ENCODE measurements at regions not wholly inside any gene's neighbourhood (a gene's known extent, or its start where the extent isn't known, plus 50 kb on each side); places are given as distances from the start of the nearest gene placed in this dataset.

DNA sequence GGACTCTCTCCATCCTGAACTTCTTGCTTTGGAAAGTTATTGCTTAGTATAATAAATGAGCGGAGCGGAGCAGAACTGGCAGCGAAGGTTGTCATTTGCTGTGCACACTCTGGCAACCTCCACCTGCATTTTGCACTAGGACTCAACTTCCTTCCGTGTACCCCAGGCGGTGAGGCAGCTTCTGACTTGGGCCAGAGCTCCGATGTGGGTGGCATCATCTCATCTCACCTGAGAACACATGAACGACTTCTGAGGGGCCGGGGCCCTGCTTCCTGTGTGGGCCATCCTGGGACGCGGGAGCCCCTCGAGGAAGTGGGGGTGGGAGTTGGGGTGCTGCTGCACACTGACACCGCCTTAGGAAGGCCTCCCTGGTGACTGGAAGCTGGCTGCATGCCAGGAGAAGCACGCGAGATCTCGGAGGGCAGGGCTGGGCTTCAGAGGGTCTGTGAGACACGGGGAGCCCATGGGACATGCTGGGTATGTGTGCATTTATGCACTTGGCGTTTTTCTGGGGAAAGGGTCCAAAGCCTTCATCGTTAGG, 56.5 kb upstream of the COL5A1 start:
- Histone ChIP-seq H3K27me3 (ENCODE audit: insufficient read depth, low read depth, low read length) (no peaks in the 10 kb centered on the region), H3K9me3 (ENCODE audit: low read length) (no peaks in the 10 kb centered on the region), H3K9ac (ENCODE audit: low read length) (no peak overlapping the region), H3K36me3 (ENCODE audit: insufficient read depth, low read length) (no peaks in the 10 kb centered on the region), H3K79me2 (replicated peaks; ENCODE audit: insufficient read depth, low read length) (no peaks in the 10 kb centered on the region), H3K27ac (ENCODE audit: low read length) (no peak overlapping the region), H2AFZ (ENCODE audit: low read depth, low read length) (no peak overlapping the region), H3K4me2 (ENCODE audit: low read length) (no peak overlapping the region), H3K4me3 (ENCODE audit: low read length) (no peak overlapping the region), H3K9me2 (ENCODE audit: insufficient read depth, low read length) (no peaks in the 10 kb centered on the region), H4K20me1 (ENCODE audit: insufficient read depth) (no peaks in the 10 kb centered on the region), H3F3A (ENCODE audit: insufficient read depth, low read length, poor library complexity, severe bottlenecking) (no peaks in the 10 kb centered on the region)
- TF ChIP-seq EZH2 (IDR thresholded peaks at IDR 0.05; ENCODE audit: borderline replicate concordance, insufficient read depth, low read length, poor library complexity, severe bottlenecking) (no peak), EP300 (conservative IDR thresholded peaks at IDR 0.05; ENCODE audit: poor library complexity, severe bottlenecking) (no peak), SMC3 (conservative IDR thresholded peaks at IDR 0.05; ENCODE audit: poor library complexity) (no peak), TAF1 (IDR thresholded peaks at IDR 0.05; ENCODE audit: low read depth) (no peak), RAD21 (conservative IDR thresholded peaks at IDR 0.05) (no peak), MXI1 (conservative IDR thresholded peaks at IDR 0.05; ENCODE audit: poor library complexity, severe bottlenecking) (no peak), POLR2AphosphoS5 (IDR thresholded peaks at IDR 0.05) (no peak)
- TF ChIP-seq, protein P1, sequence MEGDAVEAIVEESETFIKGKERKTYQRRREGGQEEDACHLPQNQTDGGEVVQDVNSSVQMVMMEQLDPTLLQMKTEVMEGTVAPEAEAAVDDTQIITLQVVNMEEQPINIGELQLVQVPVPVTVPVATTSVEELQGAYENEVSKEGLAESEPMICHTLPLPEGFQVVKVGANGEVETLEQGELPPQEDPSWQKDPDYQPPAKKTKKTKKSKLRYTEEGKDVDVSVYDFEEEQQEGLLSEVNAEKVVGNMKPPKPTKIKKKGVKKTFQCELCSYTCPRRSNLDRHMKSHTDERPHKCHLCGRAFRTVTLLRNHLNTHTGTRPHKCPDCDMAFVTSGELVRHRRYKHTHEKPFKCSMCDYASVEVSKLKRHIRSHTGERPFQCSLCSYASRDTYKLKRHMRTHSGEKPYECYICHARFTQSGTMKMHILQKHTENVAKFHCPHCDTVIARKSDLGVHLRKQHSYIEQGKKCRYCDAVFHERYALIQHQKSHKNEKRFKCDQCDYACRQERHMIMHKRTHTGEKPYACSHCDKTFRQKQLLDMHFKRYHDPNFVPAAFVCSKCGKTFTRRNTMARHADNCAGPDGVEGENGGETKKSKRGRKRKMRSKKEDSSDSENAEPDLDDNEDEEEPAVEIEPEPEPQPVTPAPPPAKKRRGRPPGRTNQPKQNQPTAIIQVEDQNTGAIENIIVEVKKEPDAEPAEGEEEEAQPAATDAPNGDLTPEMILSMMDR (IDR thresholded peaks at IDR 0.05; ENCODE audit: poor library complexity, severe bottlenecking), result no peak
- TF ChIP-seq, protein P2, sequence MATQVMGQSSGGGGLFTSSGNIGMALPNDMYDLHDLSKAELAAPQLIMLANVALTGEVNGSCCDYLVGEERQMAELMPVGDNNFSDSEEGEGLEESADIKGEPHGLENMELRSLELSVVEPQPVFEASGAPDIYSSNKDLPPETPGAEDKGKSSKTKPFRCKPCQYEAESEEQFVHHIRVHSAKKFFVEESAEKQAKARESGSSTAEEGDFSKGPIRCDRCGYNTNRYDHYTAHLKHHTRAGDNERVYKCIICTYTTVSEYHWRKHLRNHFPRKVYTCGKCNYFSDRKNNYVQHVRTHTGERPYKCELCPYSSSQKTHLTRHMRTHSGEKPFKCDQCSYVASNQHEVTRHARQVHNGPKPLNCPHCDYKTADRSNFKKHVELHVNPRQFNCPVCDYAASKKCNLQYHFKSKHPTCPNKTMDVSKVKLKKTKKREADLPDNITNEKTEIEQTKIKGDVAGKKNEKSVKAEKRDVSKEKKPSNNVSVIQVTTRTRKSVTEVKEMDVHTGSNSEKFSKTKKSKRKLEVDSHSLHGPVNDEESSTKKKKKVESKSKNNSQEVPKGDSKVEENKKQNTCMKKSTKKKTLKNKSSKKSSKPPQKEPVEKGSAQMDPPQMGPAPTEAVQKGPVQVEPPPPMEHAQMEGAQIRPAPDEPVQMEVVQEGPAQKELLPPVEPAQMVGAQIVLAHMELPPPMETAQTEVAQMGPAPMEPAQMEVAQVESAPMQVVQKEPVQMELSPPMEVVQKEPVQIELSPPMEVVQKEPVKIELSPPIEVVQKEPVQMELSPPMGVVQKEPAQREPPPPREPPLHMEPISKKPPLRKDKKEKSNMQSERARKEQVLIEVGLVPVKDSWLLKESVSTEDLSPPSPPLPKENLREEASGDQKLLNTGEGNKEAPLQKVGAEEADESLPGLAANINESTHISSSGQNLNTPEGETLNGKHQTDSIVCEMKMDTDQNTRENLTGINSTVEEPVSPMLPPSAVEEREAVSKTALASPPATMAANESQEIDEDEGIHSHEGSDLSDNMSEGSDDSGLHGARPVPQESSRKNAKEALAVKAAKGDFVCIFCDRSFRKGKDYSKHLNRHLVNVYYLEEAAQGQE (IDR thresholded peaks at IDR 0.05; ENCODE audit: borderline replicate concordance), result no peak

DNA sequence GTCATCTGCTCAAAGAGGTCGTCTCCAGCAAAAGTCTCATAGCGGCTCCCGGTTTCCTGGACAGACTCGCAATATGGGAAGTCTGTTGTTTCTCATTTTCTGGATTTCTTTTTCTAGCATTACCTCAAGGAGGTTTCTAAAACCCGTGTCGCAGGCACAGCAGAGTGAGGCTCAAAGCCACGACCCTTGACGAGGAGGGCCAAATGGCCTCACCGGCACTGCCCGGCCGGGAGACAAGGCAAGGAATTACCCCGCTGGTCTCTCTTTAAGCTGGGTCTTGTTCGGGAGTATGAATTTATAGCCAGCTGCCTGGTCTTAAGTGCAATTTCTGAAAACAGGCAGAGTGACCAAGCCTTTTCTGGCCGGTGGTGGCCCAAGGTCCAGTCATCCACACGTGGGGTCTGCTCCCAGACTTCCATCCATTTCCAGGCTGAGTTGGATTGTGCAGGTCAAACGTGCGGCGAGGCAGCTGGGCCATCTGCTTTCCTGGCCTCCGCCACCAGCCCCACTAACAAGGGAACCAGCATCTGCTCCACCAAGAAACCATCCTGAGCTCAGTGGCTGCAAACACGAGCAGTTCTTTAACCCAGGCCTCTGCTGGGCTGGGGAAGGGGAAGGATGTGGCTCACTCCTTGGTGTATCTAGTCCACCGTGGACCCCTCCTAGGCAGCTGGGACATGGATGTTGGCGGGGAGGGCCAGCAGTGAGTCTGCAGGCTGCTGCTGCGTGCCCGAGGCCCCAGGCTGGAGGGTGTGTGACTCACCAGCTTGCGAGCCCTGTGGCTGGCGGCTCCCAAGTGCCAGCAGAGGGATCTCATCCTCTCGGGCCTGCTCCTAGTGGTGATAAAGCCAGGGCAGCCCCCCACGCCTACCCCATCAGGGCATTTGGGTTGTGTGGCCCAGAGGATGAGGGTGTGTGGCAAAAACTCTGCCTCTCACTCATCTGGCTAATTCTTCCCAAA, 55.6 kb upstream of the COL5A1 start:
- Histone ChIP-seq H3K4me3 (ENCODE audit: low read length) (no peak overlapping the region), H3K9me3 (ENCODE audit: low read length) (no peaks in the 10 kb centered on the region), H3K4me2 (ENCODE audit: low read length) (no peak overlapping the region), H3K9ac (ENCODE audit: low read length) (no peak overlapping the region), H3K27me3 (ENCODE audit: insufficient read depth, low read depth, low read length) (no peaks in the 10 kb centered on the region), H3K9me2 (ENCODE audit: insufficient read depth, low read length) (no peaks in the 10 kb centered on the region), H2AFZ (ENCODE audit: low read depth, low read length) (no peak overlapping the region), H4K20me1 (ENCODE audit: insufficient read depth) (no peaks in the 10 kb centered on the region), H3K27ac (ENCODE audit: low read length) (no peak overlapping the region), H3K79me2 (replicated peaks; ENCODE audit: insufficient read depth, low read length) (no peaks in the 10 kb centered on the region), H3F3A (ENCODE audit: insufficient read depth, low read length, poor library complexity, severe bottlenecking) (no peaks in the 10 kb centered on the region), H3K36me3 (ENCODE audit: insufficient read depth, low read length) (no peaks in the 10 kb centered on the region)
- TF ChIP-seq EZH2 (IDR thresholded peaks at IDR 0.05; ENCODE audit: borderline replicate concordance, insufficient read depth, low read length, poor library complexity, severe bottlenecking) (no peak), MXI1 (conservative IDR thresholded peaks at IDR 0.05; ENCODE audit: poor library complexity, severe bottlenecking) (no peak), POLR2AphosphoS5 (IDR thresholded peaks at IDR 0.05) (no peak), RAD21 (conservative IDR thresholded peaks at IDR 0.05) (no peak)
- TF ChIP-seq, protein P1 (IDR thresholded peaks at IDR 0.05; ENCODE audit: poor library complexity, severe bottlenecking), result no peak
